B cell (primary cell): ENCODE measurements at regions not wholly inside any gene's neighbourhood (a gene's known extent, or its start where the extent isn't known, plus 50 kb on each side); places are given as distances from the start of the nearest gene placed in this dataset.

Experiments
- CTCF ChIP-seq: fragments of 200-600 bp; IDR thresholded peaks from one replicate; pipeline ENCODE4 v1.8.0; 2022; ENCODE audit warnings: antibody characterized with exemption, mild to moderate bottlenecking
- EZH2 ChIP-seq: IDR thresholded peaks from 2 replicates; pipeline ENCODE4 v1.6.1; 2012; ENCODE audit warnings: borderline replicate concordance, low read depth, mild to moderate bottlenecking, moderate library complexity, low read length; ENCODE audit not compliant: insufficient read depth, poor library complexity, severe bottlenecking

GRCh38 chr19:29014857-29015436, 198.0 kb downstream of the UQCRFS1 start:
- no peak for TF ChIP-seq CTCF
- no peak for TF ChIP-seq EZH2
